SK-N-SH (cell line): ENCODE measurements at regions not wholly inside any gene's neighbourhood (a gene's known extent, or its start where the extent isn't known, plus 50 kb on each side); places are given as distances from the start of the nearest gene placed in this dataset.

Source experiments
- CTCF ChIA-PET: fragments of 300-600, 350-600 bp; formaldehyde crosslinking; extraction: SDS; loops from one replicate; lab custom pipeline; 2021; lab: Yijun Ruan, JAX
- POLR2A ChIA-PET: fragments of 350-600 bp; sonication (Branson Sonifier 250); formaldehyde crosslinking; extraction: SDS; loops from one replicate; lab custom pipeline; 2020; ENCODE audit warnings: antibody characterized with exemption, inconsistent platforms; lab: Yijun Ruan, JAX
- DNase-seq: peaks from one replicate; pipeline ENCODE4 v3.0.0; 2012
- H2AFZ ChIP-seq: fragments of 200-600 bp; sonication (generic); 2 replicates; pipeline ENCODE4 v1.8.1; 2016; ENCODE audit warnings: antibody characterized with exemption, mild to moderate bottlenecking, low read depth
- H3F3A ChIP-seq: fragments of 200-600 bp; sonication (generic); replicated peaks from 2 replicates; pipeline ENCODE3; 2016; ENCODE audit warnings: antibody characterized with exemption, mild to moderate bottlenecking; ENCODE audit not compliant: insufficient read depth
- H3K27ac ChIP-seq, 2 experiments: fragments of 200-500 bp in 1 of 2; fragments of 200-600 bp in 1 of 2; sonication (Bioruptor generic) in 1 of 2; sonication (generic), shearing (Covaris generic) in 1 of 2; 2 replicates each; pipeline versions ENCODE4 v1.5.1 to v1.6.1; 2014 to 2016; ENCODE audit warnings: low read depth in 2 of 2, inconsistent platforms in 1 of 2, low read length in 1 of 2, mild to moderate bottlenecking in 1 of 2, mixed read lengths in 1 of 2
- H3K27me3 ChIP-seq: fragments of 200-600 bp; sonication (generic), shearing (Covaris generic); 2 replicates; pipeline ENCODE4 v1.6.1; 2016; ENCODE audit warnings: mixed run types; ENCODE audit not compliant: insufficient read depth
- H3K36me3 ChIP-seq, 2 experiments: fragments of 200-500 bp in 1 of 2; fragments of 200-600 bp in 1 of 2; sonication (Bioruptor generic) in 1 of 2; sonication (generic) in 1 of 2; replicated peaks in 1 of 2; 2 replicates each; pipeline versions ENCODE3 to v1.5.1; 2014 to 2016; ENCODE audit warnings: low read length in 1 of 2, mild to moderate bottlenecking in 1 of 2; ENCODE audit not compliant: insufficient read depth in 2 of 2, control insufficient read depth in 1 of 2
- H3K4me1 ChIP-seq, 2 experiments: fragments of 200-500 bp in 1 of 2; fragments of 200-600 bp in 1 of 2; sonication (Bioruptor generic) in 1 of 2; sonication (generic), shearing (Covaris generic) in 1 of 2; 2 replicates each; pipeline versions ENCODE4 v1.5.1 to v1.6.1; 2014 to 2016; ENCODE audit warnings: low read depth in 1 of 2, low read length in 1 of 2, mixed run types in 1 of 2; ENCODE audit not compliant: insufficient read depth in 2 of 2, control insufficient read depth in 1 of 2
- H3K4me2 ChIP-seq: fragments of 200-600 bp; sonication (generic), shearing (Covaris generic); 2 replicates; pipeline ENCODE4 v1.6.1; 2017; ENCODE audit warnings: mixed run types
- H3K4me3 ChIP-seq, 2 experiments: fragments of 200-500 bp in 1 of 2; fragments of 200-600 bp in 1 of 2; sonication (Bioruptor generic) in 1 of 2; sonication (generic), shearing (Covaris generic) in 1 of 2; 2 replicates each; pipeline versions ENCODE4 v1.5.1 to v1.8.1; 2014 to 2016; ENCODE audit warnings: low read depth in 2 of 2, inconsistent platforms in 1 of 2, low read length in 1 of 2, mild to moderate bottlenecking in 1 of 2, mixed read lengths in 1 of 2, moderate library complexity in 1 of 2
- H3K79me2 ChIP-seq: fragments of 200-600 bp; sonication (generic); 2 replicates; pipeline ENCODE4 v1.8.1; 2017; ENCODE audit warnings: mild to moderate bottlenecking; ENCODE audit not compliant: insufficient read depth
- H3K9ac ChIP-seq: fragments of 200-600 bp; sonication (generic); 2 replicates; pipeline ENCODE4 v1.6.1; 2017; ENCODE audit warnings: mixed run types
- H3K9me2 ChIP-seq: fragments of 200-600 bp; sonication (generic); 2 replicates; pipeline ENCODE4 v1.6.1; 2017; ENCODE audit warnings: mixed run types
- H3K9me3 ChIP-seq: fragments of 200-600 bp; sonication (generic); 2 replicates; pipeline ENCODE4 v1.6.1; 2017; ENCODE audit warnings: mixed run types, mild to moderate bottlenecking, moderate library complexity
- H4K20me1 ChIP-seq: fragments of 200-600 bp; sonication (generic); 2 replicates; pipeline ENCODE4 v1.6.1; 2017; ENCODE audit warnings: mild to moderate bottlenecking, mixed run types; ENCODE audit not compliant: insufficient read depth
- CTCF ChIP-seq: fragments of 200-600 bp; sonication (generic); IDR thresholded peaks from 2 replicates; pipeline ENCODE4 v1.6.1; 2017; ENCODE audit warnings: antibody characterized with exemption, mild to moderate bottlenecking, moderate library complexity
- ELF1 ChIP-seq: IDR thresholded peaks from 2 replicates; pipeline ENCODE4 v1.4.0; 2012
- EZH2phosphoT487 ChIP-seq: fragments of 200-600 bp; sonication (generic); IDR thresholded peaks from 2 replicates; pipeline ENCODE4 v1.6.1; 2017; ENCODE audit warnings: low read depth, mixed run types, mild to moderate bottlenecking, antibody characterized with exemption, moderate library complexity, borderline replicate concordance
- GATA2 ChIP-seq: sonication (generic); formaldehyde crosslinking; IDR thresholded peaks from 2 replicates; pipeline ENCODE4 v1.5.0; 2020; ENCODE audit warnings: mild to moderate bottlenecking, missing genetic modification reagents
- JUND ChIP-seq: IDR thresholded peaks from 2 replicates; pipeline ENCODE4 v1.4.0; 2012
- NRF1 ChIP-seq: IDR thresholded peaks from 2 replicates; pipeline ENCODE4 v1.6.1; 2012; ENCODE audit warnings: low read depth, mild to moderate bottlenecking, low read length
- POLR2AphosphoS5 ChIP-seq: IDR thresholded peaks from 2 replicates; pipeline ENCODE4 v1.6.1; 2012; ENCODE audit warnings: low read depth, low read length
- REST ChIP-seq: IDR thresholded peaks from 2 replicates; pipeline ENCODE4 v1.6.1; 2012; ENCODE audit warnings: mild to moderate bottlenecking, low read depth, low read length, moderate library complexity
- RFX5 ChIP-seq: IDR thresholded peaks from 2 replicates; pipeline ENCODE4 v1.6.1; 2012; ENCODE audit warnings: mild to moderate bottlenecking, improper control_type of control experiment, low read length
- SIN3A ChIP-seq: IDR thresholded peaks from 2 replicates; pipeline ENCODE4 v1.6.1; 2012; ENCODE audit warnings: low read depth, mild to moderate bottlenecking, low read length, moderate library complexity, borderline replicate concordance
- TAF1 ChIP-seq: IDR thresholded peaks from 2 replicates; pipeline ENCODE4 v1.6.1; 2012; ENCODE audit warnings: low read depth, mild to moderate bottlenecking, low read length, moderate library complexity, borderline replicate concordance
- TCF12 ChIP-seq: IDR thresholded peaks from 2 replicates; pipeline ENCODE4 v1.4.0; 2012
- YY1 ChIP-seq: IDR thresholded peaks from 2 replicates; pipeline ENCODE4 v1.4.0; 2012; ENCODE audit warnings: low read depth, mild to moderate bottlenecking
- TF ChIP-seq, protein P1 (sequence below): fragments of 150-350 bp; IDR thresholded peaks from 2 replicates; pipeline ENCODE4 v1.6.1; 2016; ENCODE audit warnings: mild to moderate bottlenecking, low read depth, low read length
- TF ChIP-seq, protein P2 (sequence below): IDR thresholded peaks from 2 replicates; pipeline ENCODE4 v1.4.0; 2012; ENCODE audit warnings: low read depth, borderline replicate concordance

DNA sequence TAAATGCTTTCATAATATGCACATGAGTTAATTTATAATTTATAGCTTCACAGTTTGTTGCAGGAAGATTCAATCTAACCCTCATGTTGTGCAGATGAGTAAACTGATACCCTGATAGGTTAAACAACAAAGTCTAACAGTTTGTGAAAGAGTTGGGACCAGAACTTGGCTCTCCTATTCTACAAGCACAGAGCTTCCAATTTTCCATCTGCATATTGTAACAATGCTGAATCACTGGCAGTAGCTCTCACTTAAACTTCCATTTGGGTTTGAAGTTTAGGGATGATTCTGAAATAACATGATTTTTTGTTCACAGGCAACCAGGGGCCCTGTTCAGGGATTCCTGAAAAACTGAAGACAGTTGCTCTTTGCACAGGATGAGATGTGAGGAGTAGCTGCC is 179.3 kb downstream of the XPNPEP1 start:
- no peak overlapping the region for H2AFZ ChIP-seq
- H4K20me1 ChIP-seq = no peaks in the 10 kb centered on the region
- H3K9me3 ChIP-seq = no peaks in the 10 kb centered on the region
- no peaks in the 10 kb centered on the region for H3K27me3 ChIP-seq
- no peak overlapping the region for H3K4me3 ChIP-seq
- H3K9ac ChIP-seq = no peak overlapping the region
- no peak overlapping the region for H3K4me2 ChIP-seq
- TF ChIP-seq TCF12 (no peak), ELF1 (no peak), YY1 (no peak), RFX5 (no peak), SIN3A (no peak), REST (no peak), JUND (no peak), POLR2AphosphoS5 (no peak), TAF1 (no peak), NRF1 (no peak), EZH2phosphoT487 (no peak), GATA2 (CRISPR knock-in tag) (no peak), CTCF (no peak)
- TF ChIP-seq, protein P1, sequence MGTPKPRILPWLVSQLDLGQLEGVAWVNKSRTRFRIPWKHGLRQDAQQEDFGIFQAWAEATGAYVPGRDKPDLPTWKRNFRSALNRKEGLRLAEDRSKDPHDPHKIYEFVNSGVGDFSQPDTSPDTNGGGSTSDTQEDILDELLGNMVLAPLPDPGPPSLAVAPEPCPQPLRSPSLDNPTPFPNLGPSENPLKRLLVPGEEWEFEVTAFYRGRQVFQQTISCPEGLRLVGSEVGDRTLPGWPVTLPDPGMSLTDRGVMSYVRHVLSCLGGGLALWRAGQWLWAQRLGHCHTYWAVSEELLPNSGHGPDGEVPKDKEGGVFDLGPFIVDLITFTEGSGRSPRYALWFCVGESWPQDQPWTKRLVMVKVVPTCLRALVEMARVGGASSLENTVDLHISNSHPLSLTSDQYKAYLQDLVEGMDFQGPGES = no peak
- TF ChIP-seq, protein P2, sequence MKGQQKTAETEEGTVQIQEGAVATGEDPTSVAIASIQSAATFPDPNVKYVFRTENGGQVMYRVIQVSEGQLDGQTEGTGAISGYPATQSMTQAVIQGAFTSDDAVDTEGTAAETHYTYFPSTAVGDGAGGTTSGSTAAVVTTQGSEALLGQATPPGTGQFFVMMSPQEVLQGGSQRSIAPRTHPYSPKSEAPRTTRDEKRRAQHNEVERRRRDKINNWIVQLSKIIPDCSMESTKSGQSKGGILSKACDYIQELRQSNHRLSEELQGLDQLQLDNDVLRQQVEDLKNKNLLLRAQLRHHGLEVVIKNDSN = no peak
- H3K4me1 ChIP-seq = no peaks in the 10 kb centered on the region
- H3K79me2 ChIP-seq = no peaks in the 10 kb centered on the region
- no peaks in the 10 kb centered on the region for H3K9me2 ChIP-seq
- no peak overlapping the region for H3K27ac ChIP-seq
- H3K36me3 ChIP-seq = no peaks in the 10 kb centered on the region
- no peak for DNase-seq
- ChIA-PET CTCF (interaction anchor here (0.6 to 1.8 kb wide), 2 partner anchors 30 to 728 kb away, joined by 3 to 6 read pairs; no protein-coding TSS in a partner anchor), POLR2A (no interaction called here)
- H3F3A ChIP-seq = no peaks in the 10 kb centered on the region
